Osteocyte (in vitro differentiated cells): ENCODE measurements at regions not wholly inside any gene's neighbourhood (a gene's known extent, or its start where the extent isn't known, plus 50 kb on each side); places are given as distances from the start of the nearest gene placed in this dataset.
A peak's percentile ranks its signal among the peaks of the same experiment; 100 is the strongest.

Source experiments
- DNase-seq: peaks from one replicate; pipeline ENCODE4 v3.0.0; 2021; ENCODE audit warnings: mixed read lengths; ENCODE audit not compliant: unreplicated experiment; ENCODE audit errors: extremely low spot score
- H3K27ac Mint-ChIP-seq: one replicate; pipeline ENCODE4 v1.8.0; 2021; ENCODE audit warnings: mild to moderate bottlenecking, mixed read lengths; ENCODE audit not compliant: unreplicated experiment
- H3K27me3 Mint-ChIP-seq: one replicate; pipeline ENCODE4 v1.8.0; 2021; ENCODE audit warnings: mixed read lengths; ENCODE audit not compliant: unreplicated experiment
- H3K36me3 Mint-ChIP-seq: one replicate; pipeline ENCODE4 v1.8.0; 2021; ENCODE audit warnings: mixed read lengths; ENCODE audit not compliant: unreplicated experiment
- H3K4me1 Mint-ChIP-seq: one replicate; pipeline ENCODE4 v1.8.0; 2021; ENCODE audit warnings: mixed read lengths; ENCODE audit not compliant: unreplicated experiment
- H3K4me3 Mint-ChIP-seq: one replicate; pipeline ENCODE4 v1.8.0; 2021; ENCODE audit warnings: mild to moderate bottlenecking, moderate library complexity, mixed read lengths; ENCODE audit not compliant: unreplicated experiment
- H3K9me3 Mint-ChIP-seq: one replicate; pipeline ENCODE4 v1.8.0; 2021; ENCODE audit warnings: mixed read lengths; ENCODE audit not compliant: unreplicated experiment
- CTCF ChIP-seq: fragments of 200-600 bp; sonication (generic); IDR thresholded peaks from 2 replicates; pipeline ENCODE4 v1.5.0; 2021; ENCODE audit warnings: antibody characterized with exemption, mild to moderate bottlenecking, moderate library complexity

GRCh38 chr1:162944974-162945674 lies 84.1 kb upstream of the CCDC190 start:
- no peaks in the 10 kb centered on the region for H3K9me3 Mint-ChIP-seq
- H3K4me1 Mint-ChIP-seq = peaks cover 27% of the 10 kb centered on the region
- no peaks in the 10 kb centered on the region for H3K27me3 Mint-ChIP-seq
- no peaks in the 10 kb centered on the region for H3K36me3 Mint-ChIP-seq
- no peak overlapping the region for H3K4me3 Mint-ChIP-seq
- no peak for TF ChIP-seq CTCF
- no peak overlapping the region for H3K27ac Mint-ChIP-seq
- DNase-seq = no peak

DNA sequence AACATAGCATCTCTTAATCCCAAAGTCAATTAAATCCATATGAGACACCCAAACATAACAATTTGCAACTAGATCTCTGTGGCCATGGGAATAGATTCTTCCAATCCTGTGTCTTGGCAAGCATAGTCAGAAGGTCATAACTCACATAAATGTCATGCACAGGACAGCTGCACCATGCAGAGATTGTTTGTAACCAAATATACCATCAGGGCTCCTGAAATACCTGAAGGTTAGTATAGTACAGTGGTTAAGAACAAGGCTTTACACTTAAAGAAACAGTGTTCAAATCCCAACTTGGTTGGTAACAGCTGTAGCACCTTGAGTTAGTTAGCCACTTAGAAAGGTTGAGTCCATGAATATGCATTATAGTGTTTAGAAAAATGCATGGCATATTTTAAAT lies 82.6 kb upstream of the CCDC190 start:
- DNase-seq = no peak
- H3K4me1 Mint-ChIP-seq = peaks cover 27% of the 10 kb centered on the region
- H3K27ac Mint-ChIP-seq = peak overlapping the region; percentile 68
- no peak for TF ChIP-seq CTCF
- no peak overlapping the region for H3K4me3 Mint-ChIP-seq
- H3K36me3 Mint-ChIP-seq = no peaks in the 10 kb centered on the region
- H3K27me3 Mint-ChIP-seq = no peaks in the 10 kb centered on the region
- H3K9me3 Mint-ChIP-seq = no peaks in the 10 kb centered on the region

- no peak for TF ChIP-seq CTCF
- Mint-ChIP-seq H3K27ac (peak overlapping the region; percentile 68), H3K9me3 (no peaks in the 10 kb centered on the region), H3K36me3 (no peaks in the 10 kb centered on the region), H3K4me3 (no peak overlapping the region), H3K27me3 (no peaks in the 10 kb centered on the region), H3K4me1 (peaks cover 27% of the 10 kb centered on the region)
- DNase-seq = no peak
These were observed 82.1 kb upstream of the CCDC190 start for GRCh38 chr1:162942916-162943559.

GRCh38 chr1:162941024-162941423 lies 80.0 kb upstream of the CCDC190 start:
- Mint-ChIP-seq H3K27ac (no peak overlapping the region), H3K4me3 (no peak overlapping the region), H3K36me3 (no peaks in the 10 kb centered on the region), H3K27me3 (no peaks in the 10 kb centered on the region), H3K4me1 (peaks cover 27% of the 10 kb centered on the region), H3K9me3 (no peaks in the 10 kb centered on the region)
- TF ChIP-seq CTCF = no peak
- no peak for DNase-seq

- no peak for TF ChIP-seq CTCF
- no peak for DNase-seq
- Mint-ChIP-seq H3K36me3 (no peaks in the 10 kb centered on the region), H3K4me3 (no peak overlapping the region), H3K27ac (no peak overlapping the region), H3K9me3 (no peaks in the 10 kb centered on the region), H3K4me1 (peaks cover 18% of the 10 kb centered on the region), H3K27me3 (no peaks in the 10 kb centered on the region)
These were observed 78.1 kb upstream of the CCDC190 start for GRCh38 chr1:162939035-162939434.
